Liver (tissue), 1 donor: ENCODE measurements at regions not wholly inside any gene's neighbourhood (a gene's known extent, or its start where the extent isn't known, plus 50 kb on each side); places are given as distances from the start of the nearest gene placed in this dataset. TPM values are rescaled to one million over a fixed set of nuclear protein-coding genes. Genes with fewer than 3 reads are reported as not detected.

Source experiments
- small RNA-seq: library from RNA; depleted of rRNA; stranded (forward); fragments of <200 nt; gene quantifications from one replicate; pipeline ENCODE3, GENCODE V24; 2014

Small RNA genes in the stretch of these regions (small RNA-seq; reads per million reads assigned to genes)
- not detected for gene AL355375.2
